Caco-2 (cell line): ENCODE measurements at regions not wholly inside any gene's neighbourhood (a gene's known extent, or its start where the extent isn't known, plus 50 kb on each side); places are given as distances from the start of the nearest gene placed in this dataset.

ENCODE experiments used
- BruUV-seq: library from RNA; stranded (reverse); fragments of 400-500 nt; replicated peaks from 2 replicates; lab custom pipeline; 2021; lab: Mats Ljungman, UMichigan
- CTCF ChIA-PET: fragments of 300-600 bp; sonication (Branson Sonifier 250); formaldehyde crosslinking; loops from one replicate; lab custom pipeline; 2022; ENCODE audit warnings: antibody characterized with exemption; lab: Charles Lee
- POLR2A ChIA-PET: fragments of 300-600 bp; sonication (Branson Sonifier 250); formaldehyde crosslinking; loops from one replicate; lab custom pipeline; 2022; ENCODE audit warnings: antibody characterized with exemption; lab: Charles Lee
- DNase-seq, 2 experiments: peaks; one replicate each; pipeline versions ENCODE4 v3.0.0 to v3.0.0-alpha.2; 2020 to 2022
- H3K27me3 ChIP-seq: replicated peaks from 2 replicates; pipeline ENCODE4 v1.6.0; 2011; ENCODE audit warnings: low read length; ENCODE audit not compliant: control insufficient read depth, insufficient read depth
- H3K36me3 ChIP-seq: 2 replicates; pipeline ENCODE4 v1.5.1; 2011; ENCODE audit warnings: low read length; ENCODE audit not compliant: control insufficient read depth, insufficient read depth
- H3K4me1 ChIP-seq: fragments of 250-450 bp; sonication (Bioruptor Pico); 2 replicates; pipeline ENCODE4 v1.5.1; 2020; ENCODE audit warnings: mild to moderate bottlenecking
- H3K4me3 ChIP-seq: 2 replicates; pipeline ENCODE4 v1.5.1; 2011; ENCODE audit warnings: low read depth, mild to moderate bottlenecking, control low read depth, low read length
- H3K9me3 ChIP-seq: fragments of 250-450 bp; sonication (Bioruptor Pico); 2 replicates; pipeline ENCODE4 v1.5.1; 2020; ENCODE audit warnings: mild to moderate bottlenecking, moderate library complexity
- H3K27ac Mint-ChIP-seq: one replicate; pipeline ENCODE4 v1.8.0; 2022; ENCODE audit warnings: mixed read lengths; ENCODE audit not compliant: unreplicated experiment
- H3K27me3 Mint-ChIP-seq: one replicate; pipeline ENCODE4 v1.8.0; 2022; ENCODE audit warnings: mixed read lengths; ENCODE audit not compliant: insufficient read depth, unreplicated experiment
- H3K36me3 Mint-ChIP-seq: one replicate; pipeline ENCODE4 v1.8.0; 2022; ENCODE audit warnings: mild to moderate bottlenecking, mixed read lengths; ENCODE audit not compliant: insufficient read depth, unreplicated experiment
- H3K4me1 Mint-ChIP-seq: one replicate; pipeline ENCODE4 v1.8.0; 2022; ENCODE audit warnings: low read depth, mixed read lengths; ENCODE audit not compliant: unreplicated experiment
- H3K4me3 Mint-ChIP-seq: one replicate; pipeline ENCODE4 v1.8.0; 2022; ENCODE audit warnings: mild to moderate bottlenecking, moderate library complexity, mixed read lengths; ENCODE audit not compliant: unreplicated experiment
- H3K9me3 Mint-ChIP-seq: one replicate; pipeline ENCODE4 v1.8.0; 2022; ENCODE audit warnings: mixed read lengths; ENCODE audit not compliant: unreplicated experiment
- CTCF ChIP-seq, 2 experiments: fragments of 200-600 bp in 1 of 2; IDR thresholded peaks; 1 replicate in 1 of 2; 2 replicates in 1 of 2; pipeline versions ENCODE4 v1.5.1 to v1.8.0; 2011 to 2022; ENCODE audit warnings: antibody characterized with exemption in 1 of 2, control low read depth in 1 of 2, inconsistent platforms in 1 of 2, low read depth in 1 of 2, low read length in 1 of 2, mild to moderate bottlenecking in 1 of 2, moderate library complexity in 1 of 2; ENCODE audit not compliant: insufficient read depth in 1 of 2, severe bottlenecking in 1 of 2, unreplicated experiment in 1 of 2
- intact Hi-C: fragments of 100-400 bp; cut with micrococcal nuclease; formaldehyde crosslinking; loops from one replicate; pipeline ENCODE4 v1.10.0; 2022; ENCODE audit not compliant: unreplicated experiment

GRCh38 chr13:81394640-81395039 is 1053.7 kb upstream of the SPRY2 start:
- TF ChIP-seq CTCF (IDR thresholded peaks at IDR 0.05; ENCODE audit: insufficient read depth in 1 of 2, low read depth in 1 of 2, low read length in 1 of 2, severe bottlenecking in 1 of 2, unreplicated experiment in 1 of 2): no peak
- H3K36me3 Mint-ChIP-seq: no peaks in the 10 kb centered on the region
- CTCF ChIA-PET: interaction anchor here (0.7 kb wide), 1 partner anchor 13 kb away, joined by 3 read pairs; no protein-coding TSS in a partner anchor
- Histone ChIP-seq H3K4me1 (no peaks in the 10 kb centered on the region), H3K9me3 (no peaks in the 10 kb centered on the region), H3K4me3 (no peak overlapping the region), H3K27me3 (no peaks in the 10 kb centered on the region), H3K36me3 (no peaks in the 10 kb centered on the region)
- H3K27ac Mint-ChIP-seq: no peak overlapping the region
- POLR2A ChIA-PET: no interaction called here
- H3K4me1 Mint-ChIP-seq: no peaks in the 10 kb centered on the region
- no peaks in the 10 kb centered on the region for H3K27me3 Mint-ChIP-seq
- no peak overlapping the region for H3K4me3 Mint-ChIP-seq
- no peaks in the 10 kb centered on the region for H3K9me3 Mint-ChIP-seq
- no TSS peak for BruUV-seq
- intact Hi-C loops: no loop called here
- DNase-seq: no peak

GRCh38 chr13:81393721-81394120 is 1052.8 kb upstream of the SPRY2 start:
- Histone ChIP-seq H3K4me1 (no peaks in the 10 kb centered on the region), H3K27me3 (no peaks in the 10 kb centered on the region), H3K4me3 (no peak overlapping the region), H3K36me3 (no peaks in the 10 kb centered on the region), H3K9me3 (no peaks in the 10 kb centered on the region)
- ChIA-PET POLR2A (no interaction called here), CTCF (no interaction called here)
- no peak overlapping the region for H3K4me3 Mint-ChIP-seq
- intact Hi-C loops: no loop called here
- H3K27me3 Mint-ChIP-seq: no peaks in the 10 kb centered on the region
- no peak for DNase-seq
- no TSS peak for BruUV-seq
- TF ChIP-seq CTCF (IDR thresholded peaks at IDR 0.05; ENCODE audit: insufficient read depth in 1 of 2, low read depth in 1 of 2, low read length in 1 of 2, severe bottlenecking in 1 of 2, unreplicated experiment in 1 of 2): no peak
- no peaks in the 10 kb centered on the region for H3K9me3 Mint-ChIP-seq
- H3K36me3 Mint-ChIP-seq: no peaks in the 10 kb centered on the region
- H3K27ac Mint-ChIP-seq: no peak overlapping the region
- H3K4me1 Mint-ChIP-seq: no peaks in the 10 kb centered on the region

GRCh38 chr13:81393110-81393509 is 1052.2 kb upstream of the SPRY2 start:
- Mint-ChIP-seq H3K27ac (no peak overlapping the region), H3K36me3 (no peaks in the 10 kb centered on the region), H3K9me3 (no peaks in the 10 kb centered on the region), H3K4me1 (no peaks in the 10 kb centered on the region), H3K27me3 (no peaks in the 10 kb centered on the region), H3K4me3 (no peak overlapping the region)
- ChIA-PET POLR2A (no interaction called here), CTCF (no interaction called here)
- H3K9me3 ChIP-seq: no peaks in the 10 kb centered on the region
- intact Hi-C loops: no loop called here
- no peaks in the 10 kb centered on the region for H3K36me3 ChIP-seq
- no peak for DNase-seq
- H3K27me3 ChIP-seq: no peaks in the 10 kb centered on the region
- no peak for TF ChIP-seq CTCF (IDR thresholded peaks at IDR 0.05; ENCODE audit: insufficient read depth in 1 of 2, low read depth in 1 of 2, low read length in 1 of 2, severe bottlenecking in 1 of 2, unreplicated experiment in 1 of 2)
- no TSS peak for BruUV-seq
- H3K4me1 ChIP-seq: no peaks in the 10 kb centered on the region
- no peak overlapping the region for H3K4me3 ChIP-seq
